ENCODE measurements at regions not wholly inside any gene's neighbourhood (a gene's known extent, or its start where the extent isn't known, plus 50 kb on each side); places are given as distances from the start of the nearest gene placed in this dataset.

DNA sequence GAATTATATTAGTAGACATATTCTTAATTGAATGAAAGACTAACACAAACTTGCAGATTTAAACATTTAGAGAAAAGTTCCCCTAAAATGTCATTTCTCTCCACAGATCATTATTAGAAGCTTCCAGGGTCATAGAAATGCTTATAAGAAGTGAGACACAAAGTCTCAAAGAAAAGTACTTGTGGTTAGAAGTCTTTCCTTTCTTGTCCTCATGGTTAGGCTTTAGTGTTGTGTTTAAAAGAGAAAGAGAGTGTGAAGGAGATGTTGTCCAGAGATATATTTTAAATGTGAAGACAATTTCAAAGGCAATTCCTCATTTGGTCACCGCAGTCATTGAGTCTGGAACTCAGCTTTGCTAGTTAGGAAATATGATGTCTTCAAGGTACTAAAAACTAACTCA lies 230.4 kb upstream of the ARPP21 start:
- H3K4me3 ChIP-seq: no peak overlapping the region
- H3K36me3 ChIP-seq: no peaks in the 10 kb centered on the region
- H3K27me3 ChIP-seq: no peaks in the 10 kb centered on the region
- TF ChIP-seq, protein P1, sequence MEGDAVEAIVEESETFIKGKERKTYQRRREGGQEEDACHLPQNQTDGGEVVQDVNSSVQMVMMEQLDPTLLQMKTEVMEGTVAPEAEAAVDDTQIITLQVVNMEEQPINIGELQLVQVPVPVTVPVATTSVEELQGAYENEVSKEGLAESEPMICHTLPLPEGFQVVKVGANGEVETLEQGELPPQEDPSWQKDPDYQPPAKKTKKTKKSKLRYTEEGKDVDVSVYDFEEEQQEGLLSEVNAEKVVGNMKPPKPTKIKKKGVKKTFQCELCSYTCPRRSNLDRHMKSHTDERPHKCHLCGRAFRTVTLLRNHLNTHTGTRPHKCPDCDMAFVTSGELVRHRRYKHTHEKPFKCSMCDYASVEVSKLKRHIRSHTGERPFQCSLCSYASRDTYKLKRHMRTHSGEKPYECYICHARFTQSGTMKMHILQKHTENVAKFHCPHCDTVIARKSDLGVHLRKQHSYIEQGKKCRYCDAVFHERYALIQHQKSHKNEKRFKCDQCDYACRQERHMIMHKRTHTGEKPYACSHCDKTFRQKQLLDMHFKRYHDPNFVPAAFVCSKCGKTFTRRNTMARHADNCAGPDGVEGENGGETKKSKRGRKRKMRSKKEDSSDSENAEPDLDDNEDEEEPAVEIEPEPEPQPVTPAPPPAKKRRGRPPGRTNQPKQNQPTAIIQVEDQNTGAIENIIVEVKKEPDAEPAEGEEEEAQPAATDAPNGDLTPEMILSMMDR (IDR thresholded peaks at IDR 0.05; ENCODE audit: low read depth, low read length): no peak
- no peak for DNase-seq (ENCODE audit: low read depth in 1 of 2, low spot score in 1 of 2)
- no peak overlapping the region for H3K27ac ChIP-seq
- H3K4me1 ChIP-seq (ENCODE audit: low read depth): no peaks in the 10 kb centered on the region
- H3K9me3 ChIP-seq (ENCODE audit: low read depth): no peaks in the 10 kb centered on the region

DNA sequence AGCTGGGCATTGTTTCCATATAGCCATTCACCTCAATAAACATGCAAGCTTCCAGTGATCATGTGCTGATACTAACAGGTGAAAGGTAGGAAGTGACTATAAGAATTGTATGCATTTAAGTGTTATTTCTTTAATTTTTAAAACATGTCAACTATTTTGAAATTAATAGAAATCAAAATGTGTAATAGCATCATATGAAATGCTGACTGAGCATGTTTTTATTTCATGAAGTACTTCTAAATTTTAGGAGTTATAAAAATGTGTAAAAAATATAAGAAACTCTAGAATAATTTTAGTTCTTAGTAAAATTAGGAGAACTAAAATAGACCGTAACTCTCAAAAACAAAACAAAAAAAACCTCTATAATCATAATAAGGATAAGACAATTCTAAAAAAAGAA lies 229.3 kb upstream of the ARPP21 start:
- H3K27ac ChIP-seq: no peak overlapping the region
- no peaks in the 10 kb centered on the region for H3K4me1 ChIP-seq (ENCODE audit: low read depth)
- H3K4me3 ChIP-seq: no peak overlapping the region
- no peaks in the 10 kb centered on the region for H3K9me3 ChIP-seq (ENCODE audit: low read depth)
- DNase-seq (ENCODE audit: low read depth in 1 of 2, low spot score in 1 of 2): no peak
- H3K27me3 ChIP-seq: no peaks in the 10 kb centered on the region
- no peaks in the 10 kb centered on the region for H3K36me3 ChIP-seq
- TF ChIP-seq, protein P1 (IDR thresholded peaks at IDR 0.05; ENCODE audit: low read depth, low read length): no peak

DNA sequence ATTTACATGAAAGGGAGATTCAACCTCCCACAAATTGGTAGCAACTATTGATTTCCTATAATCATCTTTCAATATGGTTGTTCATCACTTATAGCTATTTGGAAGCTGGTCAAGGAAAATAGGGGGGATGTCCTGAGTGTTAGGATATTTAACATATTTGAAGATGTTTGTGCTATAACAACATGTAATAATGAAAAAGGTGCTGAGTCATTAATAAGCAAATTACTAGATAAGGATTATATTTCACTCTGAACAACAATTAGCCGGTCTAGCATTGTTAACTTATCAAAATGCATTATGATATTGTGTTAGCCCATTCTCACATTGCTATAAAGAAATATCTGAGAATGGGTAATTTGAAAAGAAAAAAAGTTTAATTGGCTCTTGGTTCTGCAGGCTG lies 225.8 kb upstream of the ARPP21 start:
- H3K27ac ChIP-seq: no peak overlapping the region
- TF ChIP-seq, protein P1 (IDR thresholded peaks at IDR 0.05; ENCODE audit: low read depth, low read length): no peak
- H3K27me3 ChIP-seq: no peaks in the 10 kb centered on the region
- H3K36me3 ChIP-seq: no peaks in the 10 kb centered on the region
- no peak overlapping the region for H3K4me3 ChIP-seq
- H3K4me1 ChIP-seq (ENCODE audit: low read depth): no peaks in the 10 kb centered on the region
- DNase-seq (ENCODE audit: low read depth in 1 of 2, low spot score in 1 of 2): no peak
- no peaks in the 10 kb centered on the region for H3K9me3 ChIP-seq (ENCODE audit: low read depth)

DNA sequence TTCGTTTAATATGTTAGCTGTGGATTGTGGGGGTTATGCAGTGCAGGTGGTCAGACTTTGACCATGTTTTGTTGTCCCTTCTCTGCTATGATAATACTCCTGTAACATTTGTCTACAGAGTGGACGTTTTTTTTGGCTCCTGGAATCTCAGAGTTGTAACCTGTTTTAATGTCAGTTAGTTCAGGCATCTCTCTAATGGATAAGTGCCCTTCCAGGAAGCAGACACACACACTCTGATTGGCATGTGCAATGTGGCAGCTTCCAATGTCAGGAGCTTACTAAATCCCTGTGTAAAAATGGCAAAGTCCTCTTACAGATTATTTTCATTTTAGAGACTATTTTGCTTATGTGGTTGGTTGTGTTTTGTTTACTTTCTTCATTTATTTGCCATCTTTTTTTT lies 222.2 kb upstream of the ARPP21 start:
- H3K36me3 ChIP-seq: no peaks in the 10 kb centered on the region
- H3K4me1 ChIP-seq (ENCODE audit: low read depth): no peaks in the 10 kb centered on the region
- DNase-seq (ENCODE audit: low read depth in 1 of 2, low spot score in 1 of 2): no peak
- TF ChIP-seq, protein P1 (IDR thresholded peaks at IDR 0.05; ENCODE audit: low read depth, low read length): no peak
- no peaks in the 10 kb centered on the region for H3K9me3 ChIP-seq (ENCODE audit: low read depth)
- H3K4me3 ChIP-seq: no peak overlapping the region
- H3K27ac ChIP-seq: no peak overlapping the region
- no peaks in the 10 kb centered on the region for H3K27me3 ChIP-seq

DNA sequence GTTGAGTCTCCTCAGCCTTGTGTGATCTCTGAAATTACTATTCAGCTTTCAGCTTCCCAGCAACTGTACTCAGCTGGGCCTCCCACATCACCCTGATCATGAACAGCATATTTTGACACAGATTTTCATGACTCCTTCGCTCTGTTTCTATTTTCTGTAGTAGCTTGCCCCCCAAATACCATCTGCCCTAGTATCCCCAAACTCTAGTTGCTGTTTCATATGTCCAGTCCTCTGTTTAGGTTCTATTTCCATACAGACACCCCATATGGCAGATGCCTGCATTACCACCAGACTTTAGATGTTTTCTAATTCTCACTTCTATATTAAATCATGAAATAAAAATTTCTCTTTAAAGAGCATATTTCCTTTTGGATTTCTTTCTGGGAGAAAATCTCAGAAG lies 217.2 kb upstream of the ARPP21 start:
- Histone ChIP-seq H3K36me3 (no peaks in the 10 kb centered on the region), H3K4me1 (ENCODE audit: low read depth) (no peaks in the 10 kb centered on the region), H3K27me3 (no peaks in the 10 kb centered on the region), H3K9me3 (ENCODE audit: low read depth) (no peaks in the 10 kb centered on the region), H3K4me3 (no peak overlapping the region), H3K27ac (no peak overlapping the region)
- no peak for DNase-seq (ENCODE audit: low read depth in 1 of 2, low spot score in 1 of 2)
- TF ChIP-seq, protein P1 (IDR thresholded peaks at IDR 0.05; ENCODE audit: low read depth, low read length): no peak

Data from cardiac muscle cell (in vitro differentiated cells and primary cell).